C1 segment of cervical spinal cord (tissue), 14 donors: ENCODE measurements at regions not wholly inside any gene's neighbourhood (a gene's known extent, or its start where the extent isn't known, plus 50 kb on each side); places are given as distances from the start of the nearest gene placed in this dataset.
"Not testable (repeated sequence)": the region's sequence is repeated elsewhere in the genome, so short reads cannot be mapped to it uniquely, and the experiment has no call there.

ENCODE experiments used
- DNase-seq, 14 donors: peaks; one replicate each; lab custom pipeline; 2025; lab: John Stamatoyannopoulos, UW

GRCh38 chr2:182595650-182596049 lies 120.4 kb upstream of the DNAJC10 start:
- DNase-seq, result no peak

GRCh38 chr2:182597570-182598295 lies 118.3 kb upstream of the DNAJC10 start:
- DNase-seq, result no peak

GRCh38 chr2:182598626-182599025 lies 117.4 kb upstream of the DNAJC10 start:
- DNase-seq, result no peak

GRCh38 chr2:182605166-182605565 lies 110.9 kb upstream of the DNAJC10 start:
- no peak for DNase-seq

- DNase-seq, result no peak
Observed at GRCh38 chr2:182606728-182607681, 109.1 kb upstream of the DNAJC10 start.

GRCh38 chr2:182608181-182608845 lies 107.7 kb upstream of the DNAJC10 start:
- no peak for DNase-seq

GRCh38 chr2:182609005-182609404 lies 107.1 kb upstream of the DNAJC10 start:
- not testable (repeated sequence) for DNase-seq

- DNase-seq, result no peak
Observed at GRCh38 chr2:182610231-182610630, 105.8 kb upstream of the DNAJC10 start.

- no peak for DNase-seq
Observed at GRCh38 chr2:182611009-182611408, 105.0 kb upstream of the DNAJC10 start.

GRCh38 chr2:182615036-182615435 lies 101.0 kb upstream of the DNAJC10 start:
- DNase-seq, result no peak

- no peak for DNase-seq
Observed at GRCh38 chr2:182616471-182617393, 99.3 kb upstream of the DNAJC10 start.

GRCh38 chr2:182618672-182619079 lies 97.4 kb upstream of the DNAJC10 start:
- no peak for DNase-seq

GRCh38 chr2:182619276-182619675 lies 96.8 kb upstream of the DNAJC10 start:
- no peak for DNase-seq

GRCh38 chr2:182621191-182621590 lies 94.9 kb upstream of the DNAJC10 start:
- DNase-seq, result no peak

GRCh38 chr2:182621810-182622209 lies 94.2 kb upstream of the DNAJC10 start:
- DNase-seq, result no peak

- DNase-seq, result no peak
Observed at GRCh38 chr2:182622231-182622630, 93.8 kb upstream of the DNAJC10 start.

GRCh38 chr2:182625814-182626213 lies 90.2 kb upstream of the DNAJC10 start:
- peak in 1 of 14 donors; percentile 55 for DNase-seq

GRCh38 chr2:182628916-182629315 lies 87.1 kb upstream of the DNAJC10 start:
- DNase-seq, result peak in 3 of 14 donors; percentile 13 to 98 (median 26)

GRCh38 chr2:182630207-182630606 lies 85.8 kb upstream of the DNAJC10 start:
- no peak for DNase-seq

GRCh38 chr2:182631299-182631698 lies 84.8 kb upstream of the DNAJC10 start:
- DNase-seq, result peak in 1 of 14 donors; percentile 22

GRCh38 chr2:182634386-182634785 lies 81.7 kb upstream of the DNAJC10 start:
- peak in 1 of 14 donors; percentile 44 for DNase-seq
